ENCODE measurements at regions not wholly inside any gene's neighbourhood (a gene's known extent, or its start where the extent isn't known, plus 50 kb on each side); places are given as distances from the start of the nearest gene placed in this dataset.

GRCh38 chr22:47327241-47327640 is 564.8 kb downstream of the TBC1D22A start:
- H3K4me1 ChIP-seq (ENCODE audit: control insufficient read depth in 1 of 2, insufficient read depth in 2 of 2, low read length in 2 of 2), result no peaks in the 10 kb centered on the region
- no peak overlapping the region for H3K4me3 ChIP-seq (ENCODE audit: low read depth in 1 of 2, low read length in 2 of 2)
- no peaks in the 10 kb centered on the region for H3K36me3 ChIP-seq (ENCODE audit: control insufficient read depth in 1 of 2, insufficient read depth in 2 of 2, low read length in 2 of 2)
- no peak overlapping the region for H3K27ac ChIP-seq (ENCODE audit: low read depth, low read length)
- H3K9ac ChIP-seq (ENCODE audit: low read depth in 1 of 2, low read length in 2 of 2), result no peak overlapping the region
- H3K27me3 ChIP-seq (ENCODE audit: control insufficient read depth in 1 of 2, insufficient read depth in 2 of 2, low read length in 2 of 2), result no peaks in the 10 kb centered on the region
- no peaks in the 10 kb centered on the region for H3K9me3 ChIP-seq (ENCODE audit: control insufficient read depth in 1 of 2, low read length in 2 of 2)

GRCh38 chr22:47325249-47325648 is 562.8 kb downstream of the TBC1D22A start:
- no peak overlapping the region for H3K27ac ChIP-seq (ENCODE audit: low read depth, low read length)

GRCh38 chr22:47324435-47324990 is 562.1 kb downstream of the TBC1D22A start:
- H3K4me3 ChIP-seq (ENCODE audit: low read depth in 1 of 2, low read length in 2 of 2), result no peak overlapping the region
- H3K27ac ChIP-seq (ENCODE audit: low read depth, low read length), result no peak overlapping the region
- H3K4me1 ChIP-seq (ENCODE audit: control insufficient read depth in 1 of 2, insufficient read depth in 2 of 2, low read length in 2 of 2), result no peaks in the 10 kb centered on the region
- H3K9me3 ChIP-seq (ENCODE audit: control insufficient read depth in 1 of 2, low read length in 2 of 2), result peaks cover 0 to 9% of the 10 kb centered on the region in 2 donors
- no peaks in the 10 kb centered on the region for H3K27me3 ChIP-seq (ENCODE audit: control insufficient read depth in 1 of 2, insufficient read depth in 2 of 2, low read length in 2 of 2)
- no peak overlapping the region for H3K9ac ChIP-seq (ENCODE audit: low read depth in 1 of 2, low read length in 2 of 2)
- no peaks in the 10 kb centered on the region for H3K36me3 ChIP-seq (ENCODE audit: control insufficient read depth in 1 of 2, insufficient read depth in 2 of 2, low read length in 2 of 2)

More at GRCh38 chr22:47325249-47325648, 562.8 kb downstream of the TBC1D22A start:
- H3K9ac ChIP-seq (ENCODE audit: low read depth in 1 of 2, low read length in 2 of 2), result no peak overlapping the region
- H3K27me3 ChIP-seq (ENCODE audit: control insufficient read depth in 1 of 2, insufficient read depth in 2 of 2, low read length in 2 of 2), result no peaks in the 10 kb centered on the region
- no peaks in the 10 kb centered on the region for H3K4me1 ChIP-seq (ENCODE audit: control insufficient read depth in 1 of 2, insufficient read depth in 2 of 2, low read length in 2 of 2)
- no peaks in the 10 kb centered on the region for H3K36me3 ChIP-seq (ENCODE audit: control insufficient read depth in 1 of 2, insufficient read depth in 2 of 2, low read length in 2 of 2)
- H3K4me3 ChIP-seq (ENCODE audit: low read depth in 1 of 2, low read length in 2 of 2), result no peak overlapping the region
- peaks cover 0 to 9% of the 10 kb centered on the region in 2 donors for H3K9me3 ChIP-seq (ENCODE audit: control insufficient read depth in 1 of 2, low read length in 2 of 2)

GRCh38 chr22:47323518-47323917 is 561.1 kb downstream of the TBC1D22A start:
- Histone ChIP-seq H3K27ac (ENCODE audit: low read depth, low read length) (no peak overlapping the region), H3K9ac (ENCODE audit: low read depth in 1 of 2, low read length in 2 of 2) (no peak overlapping the region), H3K27me3 (ENCODE audit: control insufficient read depth in 1 of 2, insufficient read depth in 2 of 2, low read length in 2 of 2) (no peaks in the 10 kb centered on the region)

GRCh38 chr22:47322854-47323253 is 560.4 kb downstream of the TBC1D22A start:
- Histone ChIP-seq H3K36me3 (ENCODE audit: control insufficient read depth in 1 of 2, insufficient read depth in 2 of 2, low read length in 2 of 2) (no peaks in the 10 kb centered on the region), H3K27ac (ENCODE audit: low read depth, low read length) (no peak overlapping the region), H3K4me3 (ENCODE audit: low read depth in 1 of 2, low read length in 2 of 2) (no peak overlapping the region), H3K9ac (ENCODE audit: low read depth in 1 of 2, low read length in 2 of 2) (no peak overlapping the region), H3K4me1 (ENCODE audit: control insufficient read depth in 1 of 2, insufficient read depth in 2 of 2, low read length in 2 of 2) (no peaks in the 10 kb centered on the region), H3K27me3 (ENCODE audit: control insufficient read depth in 1 of 2, insufficient read depth in 2 of 2, low read length in 2 of 2) (no peaks in the 10 kb centered on the region), H3K9me3 (ENCODE audit: control insufficient read depth in 1 of 2, low read length in 2 of 2) (peaks cover 0 to 9% of the 10 kb centered on the region in 2 donors)

More at GRCh38 chr22:47323518-47323917, 561.1 kb downstream of the TBC1D22A start:
- Histone ChIP-seq H3K4me3 (ENCODE audit: low read depth in 1 of 2, low read length in 2 of 2) (no peak overlapping the region), H3K9me3 (ENCODE audit: control insufficient read depth in 1 of 2, low read length in 2 of 2) (peaks cover 0 to 9% of the 10 kb centered on the region in 2 donors), H3K4me1 (ENCODE audit: control insufficient read depth in 1 of 2, insufficient read depth in 2 of 2, low read length in 2 of 2) (no peaks in the 10 kb centered on the region), H3K36me3 (ENCODE audit: control insufficient read depth in 1 of 2, insufficient read depth in 2 of 2, low read length in 2 of 2) (no peaks in the 10 kb centered on the region)

- peaks cover 0 to 9% of the 10 kb centered on the region in 2 donors for H3K9me3 ChIP-seq (ENCODE audit: control insufficient read depth in 1 of 2, low read length in 2 of 2)
- H3K9ac ChIP-seq (ENCODE audit: low read depth in 1 of 2, low read length in 2 of 2), result no peak overlapping the region
- no peaks in the 10 kb centered on the region for H3K27me3 ChIP-seq (ENCODE audit: control insufficient read depth in 1 of 2, insufficient read depth in 2 of 2, low read length in 2 of 2)
- H3K27ac ChIP-seq (ENCODE audit: low read depth, low read length), result no peak overlapping the region
- no peaks in the 10 kb centered on the region for H3K36me3 ChIP-seq (ENCODE audit: control insufficient read depth in 1 of 2, insufficient read depth in 2 of 2, low read length in 2 of 2)
- no peaks in the 10 kb centered on the region for H3K4me1 ChIP-seq (ENCODE audit: control insufficient read depth in 1 of 2, insufficient read depth in 2 of 2, low read length in 2 of 2)
- H3K4me3 ChIP-seq (ENCODE audit: low read depth in 1 of 2, low read length in 2 of 2), result no peak overlapping the region
These were observed 558.1 kb downstream of the TBC1D22A start for GRCh38 chr22:47320560-47320959.

- H3K4me3 ChIP-seq (ENCODE audit: low read depth in 1 of 2, low read length in 2 of 2), result no peak overlapping the region
- H3K9ac ChIP-seq (ENCODE audit: low read depth in 1 of 2, low read length in 2 of 2), result no peak overlapping the region
- peaks cover 0 to 9% of the 10 kb centered on the region in 2 donors for H3K9me3 ChIP-seq (ENCODE audit: control insufficient read depth in 1 of 2, low read length in 2 of 2)
- H3K4me1 ChIP-seq (ENCODE audit: control insufficient read depth in 1 of 2, insufficient read depth in 2 of 2, low read length in 2 of 2), result no peaks in the 10 kb centered on the region
- no peaks in the 10 kb centered on the region for H3K36me3 ChIP-seq (ENCODE audit: control insufficient read depth in 1 of 2, insufficient read depth in 2 of 2, low read length in 2 of 2)
- H3K27me3 ChIP-seq (ENCODE audit: control insufficient read depth in 1 of 2, insufficient read depth in 2 of 2, low read length in 2 of 2), result no peaks in the 10 kb centered on the region
- no peak overlapping the region for H3K27ac ChIP-seq (ENCODE audit: low read depth, low read length)
These were observed 555.7 kb downstream of the TBC1D22A start for GRCh38 chr22:47318041-47318737.

GRCh38 chr22:47315862-47316419 is 553.5 kb downstream of the TBC1D22A start:
- no peak overlapping the region for H3K27ac ChIP-seq (ENCODE audit: low read depth, low read length)
- H3K9ac ChIP-seq (ENCODE audit: low read depth in 1 of 2, low read length in 2 of 2), result no peak overlapping the region
- H3K4me1 ChIP-seq (ENCODE audit: control insufficient read depth in 1 of 2, insufficient read depth in 2 of 2, low read length in 2 of 2), result no peaks in the 10 kb centered on the region
- H3K27me3 ChIP-seq (ENCODE audit: control insufficient read depth in 1 of 2, insufficient read depth in 2 of 2, low read length in 2 of 2), result no peaks in the 10 kb centered on the region
- no peaks in the 10 kb centered on the region for H3K36me3 ChIP-seq (ENCODE audit: control insufficient read depth in 1 of 2, insufficient read depth in 2 of 2, low read length in 2 of 2)
- peaks cover 0 to 6% of the 10 kb centered on the region in 2 donors for H3K9me3 ChIP-seq (ENCODE audit: control insufficient read depth in 1 of 2, low read length in 2 of 2)
- H3K4me3 ChIP-seq (ENCODE audit: low read depth in 1 of 2, low read length in 2 of 2), result no peak overlapping the region

GRCh38 chr22:47310601-47311000 is 548.2 kb downstream of the TBC1D22A start:
- Histone ChIP-seq H3K9ac (ENCODE audit: low read depth in 1 of 2, low read length in 2 of 2) (no peak overlapping the region), H3K27ac (ENCODE audit: low read depth, low read length) (no peak overlapping the region), H3K27me3 (ENCODE audit: control insufficient read depth in 1 of 2, insufficient read depth in 2 of 2, low read length in 2 of 2) (no peaks in the 10 kb centered on the region), H3K4me3 (ENCODE audit: low read depth in 1 of 2, low read length in 2 of 2) (no peak overlapping the region), H3K36me3 (ENCODE audit: control insufficient read depth in 1 of 2, insufficient read depth in 2 of 2, low read length in 2 of 2) (no peaks in the 10 kb centered on the region), H3K9me3 (ENCODE audit: control insufficient read depth in 1 of 2, low read length in 2 of 2) (no peaks in the 10 kb centered on the region), H3K4me1 (ENCODE audit: control insufficient read depth in 1 of 2, insufficient read depth in 2 of 2, low read length in 2 of 2) (no peaks in the 10 kb centered on the region)

- Histone ChIP-seq H3K4me1 (ENCODE audit: control insufficient read depth in 1 of 2, insufficient read depth in 2 of 2, low read length in 2 of 2) (no peaks in the 10 kb centered on the region), H3K9ac (ENCODE audit: low read depth in 1 of 2, low read length in 2 of 2) (no peak overlapping the region), H3K27ac (ENCODE audit: low read depth, low read length) (no peak overlapping the region), H3K36me3 (ENCODE audit: control insufficient read depth in 1 of 2, insufficient read depth in 2 of 2, low read length in 2 of 2) (no peaks in the 10 kb centered on the region), H3K4me3 (ENCODE audit: low read depth in 1 of 2, low read length in 2 of 2) (no peak overlapping the region), H3K27me3 (ENCODE audit: control insufficient read depth in 1 of 2, insufficient read depth in 2 of 2, low read length in 2 of 2) (no peaks in the 10 kb centered on the region), H3K9me3 (ENCODE audit: control insufficient read depth in 1 of 2, low read length in 2 of 2) (no peaks in the 10 kb centered on the region)
These were observed 547.5 kb downstream of the TBC1D22A start for GRCh38 chr22:47309946-47310345.

Data from duodenal mucosa (tissue), 2 donors.